ENCODE measurements at regions not wholly inside any gene's neighbourhood (a gene's known extent, or its start where the extent isn't known, plus 50 kb on each side); places are given as distances from the start of the nearest gene placed in this dataset.

- TF ChIP-seq E2F3 (CRISPR knock-in tag; IDR thresholded peaks at IDR 0.05) = no peak
- no peak for TF ChIP-seq FOSL1 (tag; conservative IDR thresholded peaks at IDR 0.05)
- 0 out of 2 replicates have a peak, but pooled peaks have one; percentile 43 for TF ChIP-seq ZNF766 (CRISPR knock-in tag; conservative IDR thresholded peaks at IDR 0.05)
- no peak for TF ChIP-seq GTF2B (IDR thresholded peaks at IDR 0.05; ENCODE audit: extremely low read depth, insufficient read length)
- TF ChIP-seq USF2 (CRISPR knock-in tag; IDR thresholded peaks at IDR 0.05) = no peak
- TF ChIP-seq ATF6 (CRISPR knock-in tag; IDR thresholded peaks at IDR 0.05) = no peak
- no peak for TF ChIP-seq ZNF347 (CRISPR knock-in tag; IDR thresholded peaks at IDR 0.05; ENCODE audit: low read depth)
- no peak for TF ChIP-seq CBX3 (IDR thresholded peaks at IDR 0.05; ENCODE audit: borderline replicate concordance in 1 of 2, low read length in 2 of 2)
- no peak for TF ChIP-seq ATF1 (CRISPR knock-in tag; IDR thresholded peaks at IDR 0.05)
- TF ChIP-seq ATF1 (tag; IDR thresholded peaks at IDR 0.05) = no peak
- no peak for TF ChIP-seq CAMTA2 (CRISPR knock-in tag; conservative IDR thresholded peaks at IDR 0.05)
- peak; percentile 66; the same call in 1 of the 2 replicates for TF ChIP-seq MAFK (IDR thresholded peaks at IDR 0.05; ENCODE audit: low read length)
- TF ChIP-seq ELF2 (CRISPR knock-in tag; IDR thresholded peaks at IDR 0.05) = no peak
- TF ChIP-seq GABPA (tag; conservative IDR thresholded peaks at IDR 0.05; ENCODE audit: low read depth) = no peak
- no peak for TF ChIP-seq MCM5 (IDR thresholded peaks at IDR 0.05; ENCODE audit: low read depth)
- no peak for TF ChIP-seq ZNF253 (CRISPR knock-in tag; conservative IDR thresholded peaks at IDR 0.05)
- TF ChIP-seq HDAC3 (IDR thresholded peaks at IDR 0.05; ENCODE audit: borderline replicate concordance, partially characterized antibody) = no peak
- peak; percentile 35 for TF ChIP-seq CCNT2 (IDR thresholded peaks at IDR 0.05; ENCODE audit: borderline replicate concordance, extremely low read depth, insufficient read length, low read depth, low read length)
- no peak for TF ChIP-seq SREBF2 (CRISPR knock-in tag; IDR thresholded peaks at IDR 0.05)
- TF ChIP-seq ZNF24 (IDR thresholded peaks at IDR 0.05) = no peak
- TF ChIP-seq FOXA1 (IDR thresholded peaks at IDR 0.05; ENCODE audit: borderline replicate concordance) = no peak
- no peak for TF ChIP-seq KAT8 (IDR thresholded peaks at IDR 0.05; ENCODE audit: low read depth)
- no peak for TF ChIP-seq ZNF780A (CRISPR knock-in tag; IDR thresholded peaks at IDR 0.05)
- TF ChIP-seq THRB (CRISPR knock-in tag; conservative IDR thresholded peaks at IDR 0.05) = no peak
- no peak for TF ChIP-seq PCBP2 (IDR thresholded peaks at IDR 0.05; ENCODE audit: low read depth, low read length, poor library complexity, severe bottlenecking)
- no peak for TF ChIP-seq SIN3B (IDR thresholded peaks at IDR 0.05; ENCODE audit: low read depth)
- peak; percentile 65 for TF ChIP-seq CBFA2T2 (conservative IDR thresholded peaks at IDR 0.05)
Observed at GRCh38 chr5:68554571-68555279, 339.2 kb downstream of the PIK3R1 start (continued).

Measured in K562 (cell line).